ENCODE measurements at regions not wholly inside any gene's neighbourhood (a gene's known extent, or its start where the extent isn't known, plus 50 kb on each side); places are given as distances from the start of the nearest gene placed in this dataset.

DNA sequence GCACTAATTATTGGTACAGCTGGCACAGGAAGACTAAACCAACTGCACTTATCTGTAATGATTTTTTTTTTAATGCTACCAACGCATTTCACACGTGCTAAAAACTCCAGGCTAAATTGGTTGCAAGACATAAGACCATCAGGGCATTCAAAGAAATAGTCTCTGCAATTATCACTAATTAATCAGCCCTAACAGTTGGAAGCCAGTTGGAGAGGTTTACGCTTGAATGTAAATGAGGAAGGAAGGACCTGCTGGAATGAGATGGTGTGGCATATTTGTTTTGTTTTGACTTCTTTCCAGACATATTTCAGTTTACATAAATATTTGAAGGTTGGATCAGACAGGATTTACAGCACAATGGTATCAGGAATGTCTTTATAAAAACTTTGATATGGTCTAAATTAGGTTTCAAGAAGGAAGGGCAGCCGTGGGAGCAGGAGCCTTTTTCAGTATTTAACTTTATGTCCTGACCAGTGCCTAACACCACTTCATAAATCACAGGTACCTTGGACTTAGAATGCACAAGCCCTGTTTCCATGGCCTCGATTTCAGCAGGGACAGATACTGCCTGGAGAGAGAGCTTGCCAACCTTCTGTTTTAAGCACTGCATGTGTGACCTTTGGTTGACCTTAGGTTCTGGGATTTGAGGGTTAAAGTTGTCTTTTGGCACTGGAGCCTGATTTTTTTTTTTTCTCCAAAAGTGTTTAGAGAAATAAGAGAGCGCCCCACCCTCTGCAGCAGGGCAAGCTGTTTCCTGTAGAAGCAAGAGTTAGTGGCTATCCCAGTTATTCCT lies 199.8 kb upstream of the MAP3K1 start:
- Histone ChIP-seq H3K4me3 (ENCODE audit: insufficient read depth, low read length) (no peak overlapping the region), H3K79me2 (ENCODE audit: insufficient read depth, low read length) (no peaks in the 10 kb centered on the region), H3K27ac (ENCODE audit: low read depth, low read length) (no peak overlapping the region), H3K9me3 (ENCODE audit: low read depth, low read length) (peaks cover 6% of the 10 kb centered on the region), H3K4me1 (ENCODE audit: insufficient read depth, low read length) (no peaks in the 10 kb centered on the region), H2AFZ (ENCODE audit: low read length) (no peak overlapping the region), H4K20me1 (ENCODE audit: insufficient read depth, low read length) (no peaks in the 10 kb centered on the region), H3K36me3 (ENCODE audit: insufficient read depth, low read length) (no peaks in the 10 kb centered on the region), H3K4me2 (ENCODE audit: insufficient read depth, low read length) (no peak overlapping the region), H3K27me3 (ENCODE audit: insufficient read depth, low read length) (no peaks in the 10 kb centered on the region)
- TF ChIP-seq, protein P1, sequence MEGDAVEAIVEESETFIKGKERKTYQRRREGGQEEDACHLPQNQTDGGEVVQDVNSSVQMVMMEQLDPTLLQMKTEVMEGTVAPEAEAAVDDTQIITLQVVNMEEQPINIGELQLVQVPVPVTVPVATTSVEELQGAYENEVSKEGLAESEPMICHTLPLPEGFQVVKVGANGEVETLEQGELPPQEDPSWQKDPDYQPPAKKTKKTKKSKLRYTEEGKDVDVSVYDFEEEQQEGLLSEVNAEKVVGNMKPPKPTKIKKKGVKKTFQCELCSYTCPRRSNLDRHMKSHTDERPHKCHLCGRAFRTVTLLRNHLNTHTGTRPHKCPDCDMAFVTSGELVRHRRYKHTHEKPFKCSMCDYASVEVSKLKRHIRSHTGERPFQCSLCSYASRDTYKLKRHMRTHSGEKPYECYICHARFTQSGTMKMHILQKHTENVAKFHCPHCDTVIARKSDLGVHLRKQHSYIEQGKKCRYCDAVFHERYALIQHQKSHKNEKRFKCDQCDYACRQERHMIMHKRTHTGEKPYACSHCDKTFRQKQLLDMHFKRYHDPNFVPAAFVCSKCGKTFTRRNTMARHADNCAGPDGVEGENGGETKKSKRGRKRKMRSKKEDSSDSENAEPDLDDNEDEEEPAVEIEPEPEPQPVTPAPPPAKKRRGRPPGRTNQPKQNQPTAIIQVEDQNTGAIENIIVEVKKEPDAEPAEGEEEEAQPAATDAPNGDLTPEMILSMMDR (IDR thresholded peaks at IDR 0.05; ENCODE audit: extremely low read depth, low read depth, low read length): no peak
- no peak for DNase-seq (ENCODE audit: insufficient read length, low spot score, missing footprints)

DNA sequence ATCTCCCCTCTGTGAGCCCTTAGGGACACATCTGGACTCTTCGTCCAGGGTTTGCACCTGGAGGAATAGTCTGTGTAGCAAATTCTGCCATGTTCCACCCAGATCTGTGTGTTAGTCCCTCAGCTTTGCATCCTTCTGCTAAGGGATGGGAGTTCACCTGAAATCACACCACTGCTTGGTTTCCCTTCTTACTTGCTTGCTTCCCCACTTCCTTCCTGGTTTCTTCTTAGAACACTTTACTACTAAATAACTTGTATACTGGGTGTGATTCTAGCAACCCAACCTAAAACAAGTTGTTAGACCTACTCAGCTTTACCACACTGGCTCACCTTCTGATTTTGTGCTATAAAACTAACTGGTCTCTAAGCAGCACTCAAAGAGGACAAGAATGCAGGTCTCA lies 202.6 kb upstream of the MAP3K1 start:
- Histone ChIP-seq H4K20me1 (ENCODE audit: insufficient read depth, low read length) (no peaks in the 10 kb centered on the region), H3K27me3 (ENCODE audit: insufficient read depth, low read length) (no peaks in the 10 kb centered on the region), H3K4me1 (ENCODE audit: insufficient read depth, low read length) (no peaks in the 10 kb centered on the region), H3K9me3 (ENCODE audit: low read depth, low read length) (peaks cover under 1% of the 10 kb centered on the region), H3K4me2 (ENCODE audit: insufficient read depth, low read length) (no peak overlapping the region), H2AFZ (ENCODE audit: low read length) (no peak overlapping the region), H3K27ac (ENCODE audit: low read depth, low read length) (no peak overlapping the region), H3K79me2 (ENCODE audit: insufficient read depth, low read length) (no peaks in the 10 kb centered on the region), H3K4me3 (ENCODE audit: insufficient read depth, low read length) (no peak overlapping the region), H3K36me3 (ENCODE audit: insufficient read depth, low read length) (no peaks in the 10 kb centered on the region)
- DNase-seq (ENCODE audit: insufficient read length, low spot score, missing footprints): no peak
- TF ChIP-seq, protein P1 (IDR thresholded peaks at IDR 0.05; ENCODE audit: extremely low read depth, low read depth, low read length): no peak

DNA sequence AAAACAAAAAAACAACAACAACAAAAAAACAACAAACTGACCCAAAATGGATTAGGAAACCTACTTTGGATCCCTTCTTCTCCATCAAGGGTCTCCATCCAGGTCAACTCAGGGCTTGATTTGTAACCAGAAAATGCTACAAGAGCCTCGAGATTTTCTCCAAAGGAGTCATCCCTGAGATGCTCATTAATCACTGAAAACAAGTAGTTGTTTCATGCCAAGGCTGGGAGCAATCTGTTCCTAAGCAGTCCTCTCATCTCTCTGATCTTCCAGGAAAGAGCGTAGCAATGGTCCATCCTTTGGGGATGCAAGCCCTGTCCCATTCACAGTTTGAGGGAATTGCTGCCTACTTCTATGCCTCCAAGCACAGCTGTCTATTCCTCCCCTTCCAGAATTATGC lies 203.0 kb upstream of the MAP3K1 start:
- Histone ChIP-seq H3K4me1 (ENCODE audit: insufficient read depth, low read length) (peaks cover 2% of the 10 kb centered on the region), H2AFZ (ENCODE audit: low read length) (no peak overlapping the region), H3K79me2 (ENCODE audit: insufficient read depth, low read length) (no peaks in the 10 kb centered on the region), H3K27ac (ENCODE audit: low read depth, low read length) (no peak overlapping the region), H3K27me3 (ENCODE audit: insufficient read depth, low read length) (no peaks in the 10 kb centered on the region), H3K9me3 (ENCODE audit: low read depth, low read length) (no peaks in the 10 kb centered on the region), H3K36me3 (ENCODE audit: insufficient read depth, low read length) (no peaks in the 10 kb centered on the region), H3K4me2 (ENCODE audit: insufficient read depth, low read length) (no peak overlapping the region), H3K4me3 (ENCODE audit: insufficient read depth, low read length) (no peak overlapping the region), H4K20me1 (ENCODE audit: insufficient read depth, low read length) (no peaks in the 10 kb centered on the region)
- TF ChIP-seq, protein P1 (IDR thresholded peaks at IDR 0.05; ENCODE audit: extremely low read depth, low read depth, low read length): no peak
- DNase-seq (ENCODE audit: insufficient read length, low spot score, missing footprints): no peak

DNA sequence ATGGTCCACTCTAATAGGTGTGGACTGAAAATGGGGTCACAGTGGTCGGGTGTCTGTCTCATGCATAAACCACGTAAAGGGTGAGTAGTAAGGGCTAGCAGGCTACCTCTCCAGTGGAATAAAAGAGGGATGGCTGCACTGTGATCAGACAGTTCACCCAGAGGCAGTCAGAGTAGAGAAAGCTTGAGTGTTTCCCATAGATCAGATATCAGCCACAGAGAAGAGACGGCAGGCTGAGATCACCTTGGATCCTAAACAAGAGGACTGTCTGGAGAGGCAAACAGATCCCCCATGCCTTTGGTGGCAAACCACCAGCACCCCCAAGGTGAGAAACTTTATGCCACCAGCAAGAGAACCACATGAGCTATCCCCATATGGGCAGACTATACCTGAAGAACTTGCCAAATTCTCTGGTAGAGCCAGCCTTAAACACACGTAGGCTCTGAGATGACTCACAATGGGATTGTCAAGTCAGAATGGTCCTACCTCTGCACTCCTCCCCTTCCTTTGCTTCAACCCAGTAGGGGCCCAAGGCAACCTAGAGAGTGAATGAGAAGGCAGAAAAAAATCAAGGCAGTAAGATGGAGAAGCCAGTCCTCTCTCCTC lies 205.2 kb upstream of the MAP3K1 start:
- TF ChIP-seq, protein P1 (IDR thresholded peaks at IDR 0.05; ENCODE audit: extremely low read depth, low read depth, low read length): no peak
- no peaks in the 10 kb centered on the region for H3K36me3 ChIP-seq (ENCODE audit: insufficient read depth, low read length)
- peaks cover 3% of the 10 kb centered on the region for H3K27me3 ChIP-seq (ENCODE audit: insufficient read depth, low read length)

More for the DNA sequence above, 205.2 kb upstream of the MAP3K1 start:
- Histone ChIP-seq H3K4me2 (ENCODE audit: insufficient read depth, low read length) (no peak overlapping the region), H3K79me2 (ENCODE audit: insufficient read depth, low read length) (no peaks in the 10 kb centered on the region), H3K27ac (ENCODE audit: low read depth, low read length) (no peak overlapping the region), H3K9me3 (ENCODE audit: low read depth, low read length) (no peaks in the 10 kb centered on the region), H2AFZ (ENCODE audit: low read length) (no peak overlapping the region), H3K4me1 (ENCODE audit: insufficient read depth, low read length) (peaks cover 3% of the 10 kb centered on the region), H3K4me3 (ENCODE audit: insufficient read depth, low read length) (no peak overlapping the region), H4K20me1 (ENCODE audit: insufficient read depth, low read length) (no peaks in the 10 kb centered on the region)
- no peak for DNase-seq (ENCODE audit: insufficient read length, low spot score, missing footprints)

Data from osteoblast (primary cell).